ENCODE measurements at regions not wholly inside any gene's neighbourhood (a gene's known extent, or its start where the extent isn't known, plus 50 kb on each side); places are given as distances from the start of the nearest gene placed in this dataset.

GRCh38 chr18:60445341-60445740 lies 72.8 kb upstream of the MC4R start:
- TF ChIP-seq POLR2A (IDR thresholded peaks at IDR 0.05; ENCODE audit: low read depth, low read length): no peak
- TF ChIP-seq POLR2AphosphoS5 (IDR thresholded peaks at IDR 0.05; ENCODE audit: low read depth, low read length): no peak
- no peak for TF ChIP-seq TAF1 (IDR thresholded peaks at IDR 0.05; ENCODE audit: borderline replicate concordance, low read depth, low read length)
